T-helper 2 cell (primary cell): ENCODE measurements at regions not wholly inside any gene's neighbourhood (a gene's known extent, or its start where the extent isn't known, plus 50 kb on each side); places are given as distances from the start of the nearest gene placed in this dataset.
"Not testable (repeated sequence)": the region's sequence is repeated elsewhere in the genome, so short reads cannot be mapped to it uniquely, and the experiment has no call there.

ENCODE experiments used
- DNase-seq, 5 experiments: peaks; one replicate each; pipeline versions ENCODE4 v3.0.0 to v3.0.0-alpha.2; 2012 to 2022

- DNase-seq: peak in 1 of 5 experiments; percentile 19
Measured at GRCh38 chr7:103244865-103245264, 52.4 kb upstream of the PMPCB start.

DNA sequence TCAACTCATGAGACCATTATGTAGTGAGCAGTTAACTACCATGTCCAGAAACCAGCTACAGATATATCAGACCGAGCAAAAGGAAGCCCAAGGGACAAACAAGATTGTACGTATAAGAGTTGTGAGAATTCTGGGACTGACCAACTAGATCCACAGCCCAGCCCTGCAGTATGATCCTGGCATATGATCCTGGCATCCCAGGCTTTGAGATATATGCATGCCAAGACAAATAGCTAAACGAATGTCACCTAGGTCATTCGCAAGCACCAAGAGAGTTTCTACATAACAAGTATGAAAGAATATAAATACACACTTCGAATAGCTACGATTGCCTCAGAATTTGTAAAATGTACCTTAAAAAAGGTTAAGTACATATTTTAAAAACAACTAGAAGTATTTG, 56.4 kb upstream of the PMPCB start:
- DNase-seq: no peak

- not testable (repeated sequence) for DNase-seq
Measured at GRCh38 chr7:103235824-103236223, 61.4 kb upstream of the PMPCB start.

DNA sequence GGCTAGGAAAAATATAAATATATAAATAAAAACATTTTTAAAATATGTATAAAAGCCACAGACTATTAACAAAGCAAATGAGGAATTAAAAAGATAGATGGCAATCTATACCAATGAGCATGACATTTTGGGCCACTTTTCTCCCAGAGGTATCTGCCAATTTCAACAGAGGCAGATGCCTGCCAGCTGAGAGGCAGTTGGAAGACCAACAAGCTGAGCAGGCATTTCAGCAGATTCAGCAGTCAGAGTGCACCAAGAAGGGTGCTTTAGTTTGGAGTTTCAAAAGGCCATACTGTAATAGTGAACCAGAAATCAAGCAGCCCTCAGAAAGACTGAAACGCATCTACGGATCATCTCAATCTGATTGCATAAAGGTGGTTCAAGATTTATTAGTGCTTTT, 62.4 kb upstream of the PMPCB start:
- not testable (repeated sequence) for DNase-seq

DNA sequence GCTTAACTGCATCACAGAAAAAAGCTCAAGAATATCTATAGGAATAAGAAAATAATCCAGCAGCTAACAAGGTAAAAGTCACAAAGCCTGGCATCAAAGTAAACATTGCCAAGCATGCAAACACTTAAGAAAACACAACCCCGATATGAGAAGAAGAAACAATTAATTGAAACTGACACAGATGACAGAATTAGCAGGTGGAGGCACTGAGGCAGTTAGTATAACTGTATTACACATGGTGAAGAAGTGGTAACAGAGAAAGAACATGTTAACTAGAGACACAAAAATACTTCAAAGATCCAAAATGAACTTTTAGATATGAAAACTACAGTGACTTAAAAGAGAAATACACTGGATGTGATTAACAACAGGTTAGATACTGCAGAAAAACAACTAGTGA, 69.4 kb upstream of the PMPCB start:
- not testable (repeated sequence) for DNase-seq

DNA sequence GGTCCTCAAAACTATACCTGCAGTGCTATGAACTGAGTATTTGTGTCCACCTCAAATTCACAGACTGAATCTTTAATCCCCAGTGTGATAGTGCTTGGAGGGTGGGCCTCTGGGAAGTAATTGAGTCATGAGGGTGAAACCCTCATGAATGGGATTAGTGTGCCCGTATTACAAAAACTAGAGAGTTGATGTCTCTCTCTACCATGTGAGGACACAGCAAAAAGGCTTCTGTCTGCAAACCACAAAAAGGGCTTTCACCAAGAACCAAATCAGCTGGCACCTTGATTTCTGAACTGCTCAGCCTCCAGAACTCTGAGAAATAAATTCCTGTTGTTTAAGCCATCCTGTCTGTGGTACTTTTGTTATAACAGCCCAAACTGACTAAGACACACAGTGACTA, 71.4 kb upstream of the PMPCB start:
- not testable (repeated sequence) for DNase-seq

GRCh38 chr7:103223065-103223464, 74.2 kb upstream of the NAPEPLD start:
- DNase-seq: not testable (repeated sequence)

DNA sequence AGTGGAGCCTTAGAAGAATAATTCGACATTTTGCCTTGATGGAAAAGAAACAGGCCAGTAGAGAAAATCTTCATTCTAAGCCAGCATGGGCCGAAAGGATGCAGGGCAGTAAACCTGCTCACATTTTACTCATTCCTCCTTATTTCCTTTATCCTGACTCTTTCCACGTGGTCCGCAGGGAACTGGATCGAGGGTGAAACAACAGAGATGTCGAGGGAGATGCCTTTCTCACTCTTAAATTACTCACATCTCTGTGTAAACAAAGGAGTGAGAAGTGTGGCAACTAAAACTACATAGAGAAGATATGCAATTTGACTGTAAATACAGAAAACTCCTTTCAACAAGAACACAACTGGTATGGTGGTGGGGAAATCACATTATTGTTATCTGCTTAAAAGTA, 62.1 kb upstream of the NAPEPLD start:
- not testable (repeated sequence) for DNase-seq

- not testable (repeated sequence) for DNase-seq
Measured at GRCh38 chr7:103199191-103199590, 50.3 kb upstream of the NAPEPLD start.
